Upper lobe of left lung (tissue), 6 donors: ENCODE measurements at regions not wholly inside any gene's neighbourhood (a gene's known extent, or its start where the extent isn't known, plus 50 kb on each side); places are given as distances from the start of the nearest gene placed in this dataset.

Source experiments
- ATAC-seq, 2 donors: fragments of 200-7000 bp; cut with Tn5 transposase; one replicate each; pipeline ENCODE4 v1.9.1; 2022; ENCODE audit warnings: mild to moderate bottlenecking in 2 of 2, moderate library complexity in 2 of 2; ENCODE audit not compliant: low FRiP score in 2 of 2
- DNase-seq, 2 donors: peaks; one replicate each; pipeline ENCODE4 v3.0.0-alpha.2; 2019 to 2020
- H3K27ac ChIP-seq, 4 donors: fragments of 200-600 bp; sonication (generic); one replicate each; pipeline ENCODE4 v1.5.1; 2016 to 2019
- H3K27me3 ChIP-seq, 4 donors: fragments of 200-600 bp; sonication (generic); one replicate each; pipeline ENCODE4 v1.5.1; 2017 to 2019
- H3K36me3 ChIP-seq, 4 donors: fragments of 200-600 bp; sonication (generic); one replicate each; pipeline ENCODE4 v1.5.1; 2016 to 2019
- H3K4me1 ChIP-seq, 4 donors: fragments of 200-600 bp; sonication (generic); one replicate each; pipeline ENCODE4 v1.5.1; 2018 to 2019
- H3K4me3 ChIP-seq, 4 donors: fragments of 200-600 bp; sonication (generic); one replicate each; pipeline ENCODE4 v1.5.1; 2017 to 2019; ENCODE audit warnings: mild to moderate bottlenecking in 2 of 4, moderate library complexity in 1 of 4
- H3K9me3 ChIP-seq, 4 donors: fragments of 200-600 bp; sonication (generic); one replicate each; pipeline ENCODE4 v1.5.1; 2018 to 2019
- CTCF ChIP-seq, 6 experiments: fragments of 450-650 bp in 4 of 6; fragments of 200-600 bp in 2 of 6; sonication (generic) in 2 of 6; IDR thresholded peaks; one replicate each; pipeline ENCODE4 v1.5.1; 2016 to 2019; ENCODE audit warnings: antibody characterized with exemption in 6 of 6
- EP300 ChIP-seq, 4 donors: sonication (generic); formaldehyde crosslinking; IDR thresholded peaks; one replicate each; pipeline ENCODE4 v1.5.1; 2017; ENCODE audit warnings: antibody characterized with exemption in 4 of 4, control low read depth in 2 of 4
- POLR2A ChIP-seq, 4 donors: fragments of 450-650 bp; IDR thresholded peaks; one replicate each; pipeline ENCODE4 v1.5.1; 2016 to 2017; ENCODE audit warnings: antibody characterized with exemption in 4 of 4, mild to moderate bottlenecking in 2 of 4
- POLR2AphosphoS5 ChIP-seq, 2 donors: sonication (generic); formaldehyde crosslinking; IDR thresholded peaks; one replicate each; pipeline ENCODE4 v1.5.1; 2017; ENCODE audit warnings: antibody characterized with exemption in 2 of 2
- WGBS, 2 donors: methylation state at CpG; one replicate each; pipeline ENCODE4 v1.1.5; 2017 to 2018; 5-methylcytosine and 5-hydroxymethylcytosine counted together
- donor health status: DM: no; HTN: no; CAD: no; lungs with moderate emphysema.
- donor health status: DM: no; HTN: yes; CAD: no; lungs with severe emphysema.

GRCh38 chr5:175590471-175590881 is 67.4 kb upstream of the HRH2 start:
- ATAC-seq, result peak in 1 of 2 donors; percentile 82
- no peak for TF ChIP-seq POLR2A (IDR thresholded peaks at IDR 0.05)
- TF ChIP-seq POLR2AphosphoS5 (IDR thresholded peaks at IDR 0.05), result no peak
- no peak for TF ChIP-seq EP300 (IDR thresholded peaks at IDR 0.05)
- no peak for TF ChIP-seq CTCF (IDR thresholded peaks at IDR 0.05)
- H3K4me3 ChIP-seq, result no peak overlapping the region
- no peaks in the 10 kb centered on the region for H3K36me3 ChIP-seq
- no peaks in the 10 kb centered on the region for H3K4me1 ChIP-seq
- H3K27ac ChIP-seq, result no peak overlapping the region
- no peaks in the 10 kb centered on the region for H3K27me3 ChIP-seq
- H3K9me3 ChIP-seq, result no peaks in the 10 kb centered on the region
- DNase-seq, result peak in 1 of 2 donors; percentile 25
- whole genome bisulfite sequencing, 2 donors, result 42 to 50% methylated on average over 3 of the region's 3 CpGs

- DNase-seq (no peak), ATAC-seq (no peak)
- H3K9me3 ChIP-seq, result no peaks in the 10 kb centered on the region
- TF ChIP-seq POLR2AphosphoS5 (IDR thresholded peaks at IDR 0.05) (no peak), POLR2A (IDR thresholded peaks at IDR 0.05) (no peak), CTCF (IDR thresholded peaks at IDR 0.05) (no peak), EP300 (IDR thresholded peaks at IDR 0.05) (no peak)
- WGBS, 2 donors, result 87 to 90% methylated on average over 4 of the region's 4 CpGs
- no peak overlapping the region for H3K4me3 ChIP-seq
- H3K27me3 ChIP-seq, result no peaks in the 10 kb centered on the region
- H3K36me3 ChIP-seq, result no peaks in the 10 kb centered on the region
- H3K4me1 ChIP-seq, result no peaks in the 10 kb centered on the region
- H3K27ac ChIP-seq, result no peak overlapping the region
Observed at GRCh38 chr5:175591293-175591692, 66.6 kb upstream of the HRH2 start.

- ATAC-seq, result no peak
- Histone ChIP-seq H3K27me3 (no peaks in the 10 kb centered on the region), H3K4me1 (no peaks in the 10 kb centered on the region), H3K4me3 (no peak overlapping the region), H3K9me3 (no peaks in the 10 kb centered on the region), H3K27ac (no peak overlapping the region), H3K36me3 (no peaks in the 10 kb centered on the region)
- DNase-seq, result no peak
- no peak for TF ChIP-seq EP300 (IDR thresholded peaks at IDR 0.05)
- TF ChIP-seq CTCF (IDR thresholded peaks at IDR 0.05), result no peak
- no peak for TF ChIP-seq POLR2AphosphoS5 (IDR thresholded peaks at IDR 0.05)
- TF ChIP-seq POLR2A (IDR thresholded peaks at IDR 0.05), result no peak
Observed at GRCh38 chr5:175593794-175594193, 64.1 kb upstream of the HRH2 start.

GRCh38 chr5:175595905-175596304 is 62.0 kb upstream of the HRH2 start:
- 88 to 92% methylated on average over 7 of the region's 7 CpGs for WGBS, 2 donors

More at GRCh38 chr5:175595905-175596304, 62.0 kb upstream of the HRH2 start:
- DNase-seq, result no peak
- no peaks in the 10 kb centered on the region for H3K27me3 ChIP-seq
- H3K27ac ChIP-seq, result no peak overlapping the region
- no peak overlapping the region for H3K4me3 ChIP-seq
- no peaks in the 10 kb centered on the region for H3K4me1 ChIP-seq
- TF ChIP-seq POLR2A (IDR thresholded peaks at IDR 0.05) (no peak), POLR2AphosphoS5 (IDR thresholded peaks at IDR 0.05) (no peak), EP300 (IDR thresholded peaks at IDR 0.05) (no peak), CTCF (IDR thresholded peaks at IDR 0.05) (no peak)
- H3K36me3 ChIP-seq, result no peaks in the 10 kb centered on the region
- H3K9me3 ChIP-seq, result no peaks in the 10 kb centered on the region
- no peak for ATAC-seq
